ENCODE measurements at regions not wholly inside any gene's neighbourhood (a gene's known extent, or its start where the extent isn't known, plus 50 kb on each side); places are given as distances from the start of the nearest gene placed in this dataset.

- TF ChIP-seq REST (IDR thresholded peaks at IDR 0.05; ENCODE audit: insufficient replicate concordance, low read depth) (no peak), POLR2AphosphoS5 (IDR thresholded peaks at IDR 0.05; ENCODE audit: low read depth) (no peak), SPI1 (IDR thresholded peaks at IDR 0.05; ENCODE audit: borderline replicate concordance, low read depth) (no peak), CTCF (IDR thresholded peaks at IDR 0.05; ENCODE audit: insufficient read depth, low read length) (no peak), GABPA (IDR thresholded peaks at IDR 0.05; ENCODE audit: low read depth) (no peak)
- Histone ChIP-seq H3K27me3 (ENCODE audit: insufficient read depth, poor library complexity, severe bottlenecking) (peaks cover 3% of the 10 kb centered on the region), H3K27ac (replicated peaks) (no peak overlapping the region), H3K4me3 (replicated peaks; ENCODE audit: insufficient read depth, low read length) (no peak overlapping the region)
- DNase-seq (ENCODE audit: low read depth in 1 of 2, low spot score in 1 of 2), result no peak
Measured at GRCh38 chr15:98398886-98399285, 249.5 kb upstream of the IGF1R start.

GRCh38 chr15:98400120-98400519 lies 248.2 kb upstream of the IGF1R start:
- Histone ChIP-seq H3K4me3 (replicated peaks; ENCODE audit: insufficient read depth, low read length) (no peak overlapping the region), H3K27me3 (ENCODE audit: insufficient read depth, poor library complexity, severe bottlenecking) (peaks cover 3% of the 10 kb centered on the region), H3K27ac (replicated peaks) (no peak overlapping the region)
- no peak for DNase-seq (ENCODE audit: low read depth in 1 of 2, low spot score in 1 of 2)
- TF ChIP-seq GABPA (IDR thresholded peaks at IDR 0.05; ENCODE audit: low read depth) (no peak), POLR2AphosphoS5 (IDR thresholded peaks at IDR 0.05; ENCODE audit: low read depth) (no peak), REST (IDR thresholded peaks at IDR 0.05; ENCODE audit: insufficient replicate concordance, low read depth) (no peak), SPI1 (IDR thresholded peaks at IDR 0.05; ENCODE audit: borderline replicate concordance, low read depth) (no peak), CTCF (IDR thresholded peaks at IDR 0.05; ENCODE audit: insufficient read depth, low read length) (no peak)

GRCh38 chr15:98401029-98401428 lies 247.3 kb upstream of the IGF1R start:
- TF ChIP-seq POLR2AphosphoS5 (IDR thresholded peaks at IDR 0.05; ENCODE audit: low read depth), result no peak
- no peak for TF ChIP-seq SPI1 (IDR thresholded peaks at IDR 0.05; ENCODE audit: borderline replicate concordance, low read depth)
- TF ChIP-seq CTCF (IDR thresholded peaks at IDR 0.05; ENCODE audit: insufficient read depth, low read length), result no peak
- no peak for TF ChIP-seq GABPA (IDR thresholded peaks at IDR 0.05; ENCODE audit: low read depth)
- no peak for TF ChIP-seq REST (IDR thresholded peaks at IDR 0.05; ENCODE audit: insufficient replicate concordance, low read depth)
- peaks cover 3% of the 10 kb centered on the region for H3K27me3 ChIP-seq (ENCODE audit: insufficient read depth, poor library complexity, severe bottlenecking)
- no peak for DNase-seq (ENCODE audit: low read depth in 1 of 2, low spot score in 1 of 2)

More at GRCh38 chr15:98401029-98401428, 247.3 kb upstream of the IGF1R start:
- Histone ChIP-seq H3K4me3 (replicated peaks; ENCODE audit: insufficient read depth, low read length) (no peak overlapping the region), H3K27ac (replicated peaks) (no peak overlapping the region)
